ENCODE measurements at regions not wholly inside any gene's neighbourhood (a gene's known extent, or its start where the extent isn't known, plus 50 kb on each side); places are given as distances from the start of the nearest gene placed in this dataset.

DNA sequence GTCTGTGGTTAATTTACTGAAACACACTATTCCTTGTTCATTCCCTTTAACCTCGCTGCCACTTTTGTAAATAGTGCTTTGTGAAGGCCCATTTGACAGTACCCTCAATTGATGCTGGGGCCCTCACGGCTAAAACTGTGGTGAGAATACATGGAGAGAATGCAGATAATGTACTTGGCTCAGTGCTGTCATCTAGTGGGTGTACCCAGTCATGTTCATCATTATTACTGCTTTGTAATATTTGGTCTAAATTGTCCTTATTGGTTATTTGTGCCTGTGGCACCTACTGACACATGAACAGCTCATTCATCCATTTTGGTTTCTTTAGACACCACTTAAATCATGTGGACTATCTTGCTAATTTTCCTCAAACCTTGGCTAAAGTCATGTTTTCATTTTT is 543.6 kb downstream of the EDEM1 start:
- no peak for ATAC-seq
- Histone ChIP-seq H4K20me1 (ENCODE audit: insufficient read depth, low read length) (no peaks in the 10 kb centered on the region), H3K9me3 (ENCODE audit: low read length) (no peaks in the 10 kb centered on the region), H3K4me2 (ENCODE audit: low read depth, low read length) (no peak overlapping the region), H3K79me2 (ENCODE audit: insufficient read depth, low read length) (no peaks in the 10 kb centered on the region), H2AFZ (ENCODE audit: low read length) (no peak overlapping the region), H3K27ac (ENCODE audit: extremely low read length, insufficient read depth, low read length) (no peak overlapping the region), H3K36me3 (replicated peaks in 1 of 2; ENCODE audit: control insufficient read depth in 1 of 2, insufficient read depth in 2 of 2, low read length in 2 of 2) (no peaks in the 10 kb centered on the region), H3K4me1 (ENCODE audit: insufficient read depth, low read length) (no peaks in the 10 kb centered on the region), H3K9ac (ENCODE audit: insufficient read depth, low read depth, low read length) (no peak overlapping the region), H3K4me3 (replicated peaks in 1 of 3; ENCODE audit: insufficient read depth in 1 of 3, low read depth in 2 of 3, low read length in 3 of 3) (no peak overlapping the region), H3K27me3 (ENCODE audit: control insufficient read depth in 1 of 2, insufficient read depth in 2 of 2, low read length in 2 of 2) (no peaks in the 10 kb centered on the region; a peak in 1 of 5 replicates)
- TF ChIP-seq STAG1 (CRISPR knock-in tag; IDR thresholded peaks at IDR 0.05), result 0 out of 2 replicates have a peak, but pooled peaks have one; percentile 11
- no peak for TF ChIP-seq TP53 (CRISPR knock-in tag; conservative IDR thresholded peaks at IDR 0.05)
- 0% methylated on average over 2 of the region's 2 CpGs for WGBS (ENCODE audit: low lambda C conversion rate)
- no TSS peak for BruUV-seq (replicated peaks)
- in situ Hi-C loops (cut with HindIII; ENCODE audit: extremely low pct_ligation_motif_present, low pct_unique_long_range_greater_than_20kb), result no loop called here
- intact Hi-C loops (cut with micrococcal nuclease; ENCODE audit: unreplicated experiment), result loop anchor here (10.0 kb wide), 1 partner anchor 426 kb away; no protein-coding TSS in a partner anchor
- no peak for DNase-seq (ENCODE audit: low spot score)
- no peak for FAIRE-seq
- CTCF ChIA-PET (ENCODE audit: low intra/inter-chr PET ratio, low total read pairs), result no interaction called here
- POLR2A ChIA-PET, result no interaction called here

DNA sequence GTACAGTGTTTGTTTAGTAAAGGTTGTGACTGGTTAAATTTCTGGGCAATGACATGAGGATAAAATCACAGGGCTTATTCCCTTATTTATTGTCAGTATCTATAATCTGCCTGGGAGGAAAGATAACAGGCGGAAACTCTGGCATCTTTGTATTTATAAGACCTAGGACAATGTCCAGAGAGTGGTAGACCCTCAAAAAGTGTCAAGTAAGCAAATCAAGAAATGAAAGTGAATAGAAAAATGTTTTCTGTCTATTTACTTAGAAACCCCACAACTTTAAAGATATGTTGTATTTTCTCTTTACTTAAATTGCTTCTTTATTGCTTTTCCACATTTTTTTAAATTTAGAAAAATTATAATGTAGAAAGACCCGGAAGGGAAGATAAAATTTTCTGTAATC is 544.6 kb downstream of the EDEM1 start:
- intact Hi-C loops (cut with micrococcal nuclease; ENCODE audit: unreplicated experiment), result loop anchor here (10.0 kb wide), 1 partner anchor 427 kb away; no protein-coding TSS in a partner anchor
- Histone ChIP-seq H3K9ac (ENCODE audit: insufficient read depth, low read depth, low read length) (no peak overlapping the region), H3K36me3 (replicated peaks in 1 of 2; ENCODE audit: control insufficient read depth in 1 of 2, insufficient read depth in 2 of 2, low read length in 2 of 2) (no peaks in the 10 kb centered on the region), H3K27me3 (ENCODE audit: control insufficient read depth in 1 of 2, insufficient read depth in 2 of 2, low read length in 2 of 2) (no peaks in the 10 kb centered on the region; a peak in 1 of 5 replicates), H4K20me1 (ENCODE audit: insufficient read depth, low read length) (no peaks in the 10 kb centered on the region), H3K4me1 (ENCODE audit: insufficient read depth, low read length) (no peaks in the 10 kb centered on the region), H3K27ac (ENCODE audit: extremely low read length, insufficient read depth, low read length) (no peak overlapping the region), H2AFZ (ENCODE audit: low read length) (no peak overlapping the region), H3K4me2 (ENCODE audit: low read depth, low read length) (no peak overlapping the region), H3K4me3 (replicated peaks in 1 of 3; ENCODE audit: insufficient read depth in 1 of 3, low read depth in 2 of 3, low read length in 3 of 3) (no peak overlapping the region), H3K79me2 (ENCODE audit: insufficient read depth, low read length) (no peaks in the 10 kb centered on the region), H3K9me3 (ENCODE audit: low read length) (no peaks in the 10 kb centered on the region)
- TF ChIP-seq MAFF (IDR thresholded peaks at IDR 0.05; ENCODE audit: low read depth, low read length) (peak; percentile 90), ZFY (CRISPR knock-in tag; IDR thresholded peaks at IDR 0.05) (no peak), POLR2AphosphoS2 (IDR thresholded peaks at IDR 0.05; ENCODE audit: low read depth, low read length) (no peak), MAFK (conservative IDR thresholded peaks at IDR 0.05 in 1 of 2, IDR thresholded peaks at IDR 0.05 in 1 of 2; ENCODE audit: low read length in 2 of 2) (peak; percentile 77 to 93)
- in situ Hi-C loops (cut with HindIII; ENCODE audit: extremely low pct_ligation_motif_present, low pct_unique_long_range_greater_than_20kb), result no loop called here
- FAIRE-seq (no peak), ATAC-seq (no peak), DNase-seq (ENCODE audit: low spot score) (no peak)
- WGBS (ENCODE audit: low lambda C conversion rate), result 3% methylated on average over 2 of the region's 2 CpGs
- CTCF ChIA-PET (ENCODE audit: low intra/inter-chr PET ratio, low total read pairs), result no interaction called here
- POLR2A ChIA-PET, result no interaction called here
- BruUV-seq (replicated peaks), result no TSS peak
